ENCODE measurements at regions not wholly inside any gene's neighbourhood (a gene's known extent, or its start where the extent isn't known, plus 50 kb on each side); places are given as distances from the start of the nearest gene placed in this dataset.

DNA sequence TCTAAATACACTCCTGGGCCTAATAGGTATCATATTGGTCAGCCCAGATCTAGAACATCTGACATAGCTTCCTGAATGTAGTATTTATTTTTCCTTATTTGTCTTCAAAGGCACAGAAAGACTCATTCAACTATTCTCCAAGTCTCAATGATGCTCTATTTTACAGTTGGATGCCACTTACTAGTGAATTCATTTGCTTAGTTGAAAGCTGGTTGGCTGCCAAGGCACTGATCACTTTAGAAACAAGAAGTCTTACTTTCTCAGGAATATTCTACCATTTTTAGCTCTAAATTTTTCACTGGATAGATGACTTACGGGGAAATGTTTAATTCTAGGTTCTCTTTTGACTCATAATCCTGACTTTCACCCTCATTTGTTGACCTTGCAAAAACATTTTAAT lies 863.4 kb downstream of the SORCS1 start:
- no peaks in the 10 kb centered on the region for H3K79me1 ChIP-seq (ENCODE audit: low read depth, low read length)
- no peak overlapping the region for H2BK12ac ChIP-seq (ENCODE audit: low read depth, low read length)
- no peak overlapping the region for H3K4me3 ChIP-seq (ENCODE audit: extremely low read depth in 1 of 4, insufficient read depth in 2 of 4, low read depth in 3 of 4, low read length in 4 of 4)
- no peak overlapping the region for H3K4me2 ChIP-seq (ENCODE audit: insufficient read depth in 1 of 2, low read depth in 2 of 2, low read length in 2 of 2)
- H2AFZ ChIP-seq (ENCODE audit: low read length) = no peak overlapping the region
- H3K9ac ChIP-seq (replicated peaks in 1 of 4; ENCODE audit: extremely low read depth in 1 of 4, low read depth in 3 of 4, low read length in 3 of 4) = no peak overlapping the region
- H3K18ac ChIP-seq (ENCODE audit: extremely low read depth, low read length) = no peak overlapping the region
- no peak overlapping the region for H2AK5ac ChIP-seq (ENCODE audit: low read depth, low read length)
- no peak overlapping the region for H4K91ac ChIP-seq (replicated peaks; ENCODE audit: insufficient read length, low read length)
- no peak overlapping the region for H2BK20ac ChIP-seq (ENCODE audit: low read length)
- no peak overlapping the region for H3K23ac ChIP-seq (ENCODE audit: insufficient read length)
- no peak overlapping the region for H4K8ac ChIP-seq (ENCODE audit: extremely low read depth, insufficient read depth, low read length)
- no peak overlapping the region for H2BK5ac ChIP-seq (ENCODE audit: low read depth, low read length)
- ChIA-PET POLR2A (ENCODE audit: partially characterized antibody) (no interaction called here), CTCF (ENCODE audit: partially characterized antibody) (interaction anchor here (1.0 to 1.6 kb wide), 3 partner anchors 28 to 54 kb away, joined by 3 to 4 read pairs (median 3); no protein-coding TSS in a partner anchor)
- no peaks in the 10 kb centered on the region for H3K23me2 ChIP-seq (ENCODE audit: low read depth, low read length)
- no peak overlapping the region for H4K5ac ChIP-seq (ENCODE audit: insufficient read length, low read depth, low read length)
- H3K14ac ChIP-seq (ENCODE audit: insufficient read length) = no peak overlapping the region
- H2BK15ac ChIP-seq (ENCODE audit: low read length) = no peak overlapping the region
- H3K9me3 ChIP-seq (ENCODE audit: insufficient read depth in 2 of 2, low read depth in 1 of 2, low read length in 1 of 2) = no peaks in the 10 kb centered on the region
- H2BK120ac ChIP-seq (replicated peaks; ENCODE audit: low read depth, low read length) = no peak overlapping the region
- no peak overlapping the region for H3K27ac ChIP-seq (ENCODE audit: low read depth, low read length)
- H3K36me3 ChIP-seq (ENCODE audit: control insufficient read depth in 2 of 4, insufficient read depth in 4 of 4, low read length in 3 of 4) = no peaks in the 10 kb centered on the region
- FAIRE-seq = no peak
- H3K4me1 ChIP-seq (replicated peaks in 1 of 4; ENCODE audit: control insufficient read depth in 3 of 4, insufficient read depth in 4 of 4, low read length in 3 of 4) = no peaks in the 10 kb centered on the region
- no peak for DNase-seq (ENCODE audit: low read depth in 1 of 2, low spot score in 2 of 2)
- 88% methylated on average over 1 of the region's 1 CpG; no CpG with 5 or more reads in 1 of the 2 experiments for WGBS, 2 experiments (ENCODE audit: extremely low coverage in 1 of 2, insufficient coverage in 1 of 2, insufficient read length in 1 of 2, insufficient replicate concordance in 2 of 2, low coverage in 1 of 2, low lambda C conversion rate in 2 of 2, missing lambda C conversion rate in 1 of 2)
- H3K27me3 ChIP-seq (replicated peaks in 1 of 4; ENCODE audit: control insufficient read depth in 3 of 4, extremely low read depth in 1 of 4, insufficient read depth in 3 of 4, low read length in 3 of 4) = no peaks in the 10 kb centered on the region
- H3K79me2 ChIP-seq (ENCODE audit: control insufficient read depth in 1 of 2, insufficient read depth in 2 of 2, low read length in 2 of 2) = no peaks in the 10 kb centered on the region
- no peaks in the 10 kb centered on the region for H4K20me1 ChIP-seq (replicated peaks in 1 of 2; ENCODE audit: control insufficient read depth in 1 of 2, insufficient read depth in 2 of 2, low read length in 2 of 2)
- no peak overlapping the region for H3K56ac ChIP-seq (replicated peaks; ENCODE audit: insufficient read length, low read depth, low read length)
- H3K4ac ChIP-seq (replicated peaks; ENCODE audit: insufficient read length, low read depth, low read length) = no peak overlapping the region
- TF ChIP-seq KDM4A (IDR thresholded peaks at IDR 0.05; ENCODE audit: low read depth, low read length, severe bottlenecking) = no peak
- no peak for TF ChIP-seq SIX5 (IDR thresholded peaks at IDR 0.05; ENCODE audit: low read depth, low read length)
- no peak for TF ChIP-seq PHF8 (conservative IDR thresholded peaks at IDR 0.05; ENCODE audit: low read depth, low read length)
- no peak for TF ChIP-seq FOSL1 (IDR thresholded peaks at IDR 0.05; ENCODE audit: insufficient read depth, low read depth, low read length)
- no peak for TF ChIP-seq GABPA (IDR thresholded peaks at IDR 0.05; ENCODE audit: borderline replicate concordance, insufficient read depth, low read length)
